Stimulated activated CD4-positive, alpha-beta T cell treated with anti-CD3 and anti-CD28 coated beads, Interleukin-12 subunit alpha, Interleukin-12 subunit beta, amount 100 ng/mL, for 4 hours (primary cell): ENCODE measurements at regions not wholly inside any gene's neighbourhood (a gene's known extent, or its start where the extent isn't known, plus 50 kb on each side); places are given as distances from the start of the nearest gene placed in this dataset.

ENCODE experiments used
- DNase-seq: peaks from one replicate; pipeline ENCODE4 v3.0.0-alpha.2; 2020

DNA sequence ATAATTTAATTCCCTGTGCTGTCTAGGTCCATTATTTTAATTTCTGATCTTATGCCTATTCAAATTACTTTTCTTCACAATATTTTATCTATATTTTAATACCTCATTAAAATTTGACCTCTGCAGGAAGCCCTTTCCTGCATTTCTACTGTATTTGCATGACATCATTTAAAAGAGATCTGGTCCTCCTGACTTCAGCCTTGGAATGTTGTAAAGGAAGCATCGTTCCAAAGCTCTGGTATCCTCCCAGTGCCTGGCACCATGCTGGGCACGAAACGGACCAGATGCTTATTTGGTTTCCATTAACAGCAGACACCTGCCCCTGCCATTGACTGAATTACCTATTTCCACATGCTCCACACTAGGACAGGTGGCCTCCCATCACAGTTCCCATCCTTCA is 247.5 kb downstream of the KLF6 start:
- DNase-seq, result no peak

DNA sequence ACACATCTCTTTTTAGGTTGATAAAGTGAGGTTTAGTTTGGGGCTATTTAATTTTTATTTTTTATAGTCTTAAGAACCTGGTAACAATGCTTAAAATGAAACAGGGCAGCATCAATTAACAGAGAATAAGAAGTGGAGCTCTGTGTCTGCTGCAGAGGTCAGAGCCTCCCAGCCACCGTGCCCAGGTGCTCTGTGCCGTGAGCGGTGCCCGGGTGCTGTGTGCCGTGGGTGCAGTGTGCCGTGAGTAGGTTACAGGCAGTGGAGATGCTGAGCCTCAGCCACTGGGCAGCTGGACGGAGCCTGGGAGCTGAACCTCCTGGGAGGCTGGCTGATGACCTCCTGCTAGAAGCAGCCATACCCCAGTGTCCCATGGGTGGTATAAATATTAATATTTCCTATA is 250.0 kb downstream of the KLF6 start:
- DNase-seq, result no peak

DNA sequence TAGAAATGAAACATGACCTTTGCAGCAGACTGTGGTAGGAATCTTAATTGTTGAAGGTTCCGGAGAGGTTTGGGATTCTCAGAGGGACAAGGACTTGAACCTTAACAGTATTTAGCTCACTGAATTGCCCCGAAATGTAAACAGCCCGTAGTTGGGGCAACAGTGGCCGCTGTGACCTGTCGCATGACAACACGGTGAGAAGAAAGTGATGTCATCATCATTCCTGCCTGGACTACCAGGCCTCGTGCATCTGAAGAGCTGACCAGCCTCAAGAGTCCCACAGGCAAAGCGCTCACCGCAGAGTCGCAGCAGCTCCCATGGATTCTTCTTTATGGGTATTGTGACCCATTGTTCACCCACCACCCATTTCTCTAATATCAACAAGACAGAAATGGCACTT is 250.6 kb downstream of the KLF6 start:
- DNase-seq, result no peak

DNA sequence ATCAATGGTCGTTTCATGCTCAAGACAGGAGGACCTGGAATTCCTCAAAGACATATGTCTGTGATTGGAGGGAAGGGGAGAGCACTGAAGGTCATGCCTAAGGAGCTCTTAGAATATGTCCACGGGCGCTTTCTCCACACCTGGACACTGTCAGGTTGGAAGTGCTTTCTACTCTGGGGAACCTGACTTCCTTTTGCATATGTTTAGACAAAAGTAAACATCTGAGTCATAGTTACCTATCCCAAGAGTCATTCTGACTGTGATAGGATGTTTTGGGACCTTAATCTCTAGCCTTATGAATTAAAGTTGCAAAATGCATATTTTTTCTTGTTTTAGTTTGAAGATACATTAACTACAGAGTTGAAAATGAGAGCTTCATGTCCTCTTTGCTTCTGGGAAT is 251.7 kb downstream of the KLF6 start:
- DNase-seq, result no peak

DNA sequence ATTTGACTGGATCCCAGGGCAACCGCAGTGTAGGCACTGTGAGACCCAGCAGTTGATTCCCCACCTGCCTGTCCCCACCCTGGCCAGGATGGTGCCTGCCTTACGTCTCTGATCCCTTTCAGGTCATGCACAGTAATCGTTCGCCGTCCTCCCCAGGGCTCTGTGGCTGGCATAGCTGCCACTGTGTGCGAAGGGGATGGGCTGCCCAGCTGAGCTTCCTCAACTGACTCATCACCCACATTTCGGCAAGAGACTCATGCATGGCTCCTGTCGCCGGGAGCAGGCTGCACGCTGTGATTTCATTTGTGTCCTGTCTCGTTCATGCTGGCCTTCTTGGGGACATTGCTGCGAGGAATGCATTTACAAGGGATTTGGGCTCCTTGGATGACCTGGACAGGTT is 252.4 kb downstream of the KLF6 start:
- no peak for DNase-seq

DNA sequence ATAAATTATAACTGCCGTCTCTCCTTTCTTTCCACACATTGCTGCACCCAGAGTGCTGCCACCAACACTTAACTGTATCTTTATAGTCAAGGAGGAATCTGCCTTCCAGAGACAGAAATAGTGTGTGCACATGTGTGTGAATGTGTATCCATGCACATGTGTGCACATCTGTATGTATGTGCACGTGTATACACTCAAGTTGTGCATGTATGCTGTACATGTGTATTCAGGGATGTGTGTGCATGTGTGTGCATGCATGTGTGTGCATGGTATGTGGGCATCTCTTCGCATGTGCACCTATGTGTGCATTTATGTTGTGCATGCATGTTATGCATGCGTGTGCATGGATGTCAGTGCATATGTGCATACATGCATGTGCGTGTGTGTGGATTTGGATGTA is 253.3 kb downstream of the KLF6 start:
- no peak for DNase-seq

DNA sequence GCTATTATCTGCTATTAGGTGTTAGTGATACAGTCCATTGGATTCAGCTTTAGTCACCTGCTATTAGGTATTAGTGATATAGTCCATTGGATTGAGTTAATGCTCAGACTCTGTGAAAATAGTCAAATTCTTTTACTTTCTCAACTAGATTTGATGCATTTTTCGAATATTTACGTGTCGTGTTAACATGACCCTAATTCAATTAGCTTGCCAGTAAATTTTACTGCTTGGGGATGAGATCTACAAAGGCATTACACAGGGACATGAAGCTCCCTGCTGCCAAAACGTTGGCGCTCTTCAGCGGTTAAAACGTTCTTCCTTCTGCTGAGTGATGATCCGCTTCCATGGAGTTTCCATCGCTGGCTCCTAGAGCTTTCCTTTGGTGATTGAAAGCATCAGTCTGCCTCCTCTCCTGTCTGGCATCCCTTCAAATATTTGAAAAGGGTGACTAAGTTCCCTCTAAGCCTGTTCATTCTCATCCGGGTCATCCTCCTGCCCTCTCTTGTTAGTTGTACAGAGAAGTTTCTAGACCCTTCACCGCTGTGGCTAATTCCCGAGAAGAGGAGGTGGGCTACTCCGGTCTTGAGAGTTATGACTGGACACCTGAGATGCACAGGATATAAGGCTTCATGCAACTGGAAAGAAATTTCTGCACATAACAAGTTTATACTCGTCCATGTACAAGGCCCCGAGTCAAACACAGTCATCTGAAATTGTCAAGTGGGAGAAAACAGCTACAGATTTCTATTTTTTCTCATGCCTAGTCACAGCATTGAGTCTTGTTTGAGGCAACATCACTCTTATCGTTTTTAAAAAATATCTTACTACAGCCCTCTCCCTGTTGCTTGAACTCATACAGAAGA is 254.0 kb downstream of the KLF6 start:
- DNase-seq, result no peak

DNA sequence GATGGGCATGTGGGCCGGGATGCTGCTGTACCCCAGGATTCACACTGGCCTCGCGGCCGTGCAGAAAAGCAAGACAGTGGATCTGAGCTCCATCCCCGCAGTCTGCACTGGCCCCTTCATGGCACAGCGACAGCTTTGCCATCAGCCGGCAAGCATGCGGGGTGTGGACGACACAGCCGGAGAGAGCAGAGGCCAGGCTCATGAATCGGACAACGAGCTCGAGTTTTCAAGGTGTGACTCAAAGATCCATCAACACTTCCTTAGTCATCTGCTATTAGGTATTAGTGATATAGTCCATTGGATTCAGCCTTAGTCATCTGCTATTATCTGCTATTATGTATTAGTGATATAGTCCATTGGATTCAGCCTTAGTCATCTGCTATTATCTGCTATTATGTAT is 254.7 kb downstream of the KLF6 start:
- DNase-seq, result no peak

DNA sequence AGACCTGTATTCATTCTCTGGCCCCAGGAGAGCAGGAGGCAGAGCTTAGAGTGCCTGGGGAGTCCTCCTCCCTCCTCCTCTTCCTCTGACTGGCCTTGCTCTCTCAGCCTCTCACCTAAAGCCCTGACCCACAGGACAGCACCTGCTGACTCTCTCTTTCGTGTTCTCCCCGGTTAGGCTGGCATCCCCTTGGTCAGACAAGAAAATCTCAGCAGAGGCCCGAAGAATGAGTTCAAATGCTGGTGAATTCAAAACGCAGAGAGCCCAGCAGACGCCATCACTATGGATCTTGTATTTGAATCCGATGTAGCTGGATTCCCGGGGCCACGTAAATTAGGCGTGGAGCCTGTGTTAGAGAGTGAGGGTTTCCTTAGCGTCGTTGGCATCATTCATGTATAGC is 255.3 kb downstream of the KLF6 start:
- no peak for DNase-seq

DNA sequence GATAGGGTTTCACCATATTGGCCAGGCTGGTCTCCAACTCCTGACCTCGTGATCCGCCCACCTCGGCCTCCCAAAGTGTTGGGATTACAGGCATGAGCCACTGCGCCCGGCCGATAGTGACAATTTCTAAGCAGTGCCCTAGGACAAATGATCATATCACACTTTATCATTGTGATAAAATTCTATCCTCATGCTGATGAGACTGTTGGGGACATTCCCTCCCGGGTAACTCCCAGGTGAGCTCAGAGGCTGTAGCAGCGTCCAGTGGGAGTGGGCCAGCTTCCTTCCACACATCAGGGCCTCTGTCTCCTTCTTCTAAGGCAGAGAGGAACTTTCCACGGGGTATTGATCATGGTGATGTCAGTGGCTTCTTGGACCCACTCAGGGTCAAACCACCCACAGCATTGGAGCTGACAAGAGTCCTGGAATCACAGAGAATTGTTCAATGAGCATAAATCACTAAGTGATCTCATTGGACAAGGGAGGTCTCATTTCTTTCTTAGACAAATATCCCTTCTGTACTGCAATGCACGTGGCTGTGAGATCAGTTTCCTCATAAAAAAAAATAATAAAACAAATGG is 256.1 kb downstream of the KLF6 start:
- DNase-seq, result no peak

DNA sequence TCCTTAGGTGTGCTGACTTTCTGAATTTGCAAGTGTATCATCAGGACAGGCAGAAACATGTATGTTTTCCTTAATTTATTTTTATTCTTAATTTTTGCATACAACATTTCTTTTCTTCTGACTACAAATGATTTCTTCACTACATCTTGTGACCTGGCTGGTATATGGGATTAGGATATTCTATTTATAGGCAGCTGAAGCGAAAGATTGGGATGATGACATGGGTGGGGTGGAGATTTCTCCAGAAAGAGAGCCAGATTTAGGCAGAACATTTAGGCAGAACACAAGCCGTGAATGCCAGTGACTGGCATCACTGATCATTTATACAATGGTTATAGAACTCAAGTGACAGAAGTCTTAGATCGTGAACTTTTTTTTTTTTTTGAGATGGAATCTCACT is 256.7 kb downstream of the KLF6 start:
- no peak for DNase-seq

DNA sequence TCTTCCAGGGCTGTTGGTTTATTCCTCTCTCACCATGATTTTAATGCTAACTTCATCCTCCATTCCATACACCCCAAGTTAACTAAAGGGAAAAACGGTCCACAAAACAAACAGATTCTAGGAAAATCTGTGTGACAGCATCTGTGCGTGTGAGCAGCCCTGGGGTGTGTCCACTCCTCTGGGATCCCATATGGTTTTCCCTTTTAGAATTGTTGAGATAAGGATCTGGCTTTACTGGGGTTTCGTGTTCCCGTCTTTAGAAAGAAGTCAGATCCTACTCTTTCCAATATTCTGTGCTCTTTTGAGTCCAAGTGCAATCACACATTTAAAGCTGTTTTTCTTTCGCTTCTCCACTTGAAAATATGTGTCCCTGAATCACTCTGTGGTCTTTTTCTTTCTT is 257.1 kb downstream of the KLF6 start:
- DNase-seq, result no peak

DNA sequence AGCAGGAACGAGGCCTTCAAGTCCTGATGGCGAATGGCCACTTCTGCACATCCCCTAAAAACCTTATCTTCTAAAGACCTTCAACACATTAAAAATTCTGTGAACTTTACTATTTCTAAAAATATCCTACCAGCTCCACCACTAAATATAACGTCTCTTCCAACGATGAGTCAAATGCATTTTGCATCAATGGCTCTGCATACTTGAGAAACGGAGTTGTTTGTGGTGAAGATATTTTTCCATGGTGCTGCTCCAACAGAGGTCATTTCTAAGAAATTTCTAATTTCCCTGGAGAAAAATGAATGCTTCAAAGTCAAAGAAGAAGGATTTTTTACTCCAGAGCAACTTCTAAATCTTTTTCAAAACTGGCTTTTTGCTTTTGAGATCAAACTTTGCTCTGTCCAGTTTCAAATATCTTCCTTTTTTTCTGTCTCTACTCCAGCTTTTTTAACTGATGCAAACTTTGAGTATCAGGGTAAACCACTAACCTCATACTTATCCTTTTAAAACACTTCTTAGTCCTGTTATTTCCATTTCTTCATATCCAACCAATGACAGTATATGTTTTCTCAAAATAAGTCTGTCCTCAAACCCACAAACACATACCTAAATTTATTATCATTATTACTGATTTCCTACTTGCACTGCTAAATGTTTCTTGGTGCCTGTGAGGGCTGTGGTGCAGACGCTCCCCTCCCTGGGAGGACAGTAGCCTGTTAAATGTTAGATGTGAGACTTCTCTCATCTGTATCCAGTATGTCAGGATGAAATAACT is 258.1 kb downstream of the KLF6 start:
- DNase-seq, result no peak

DNA sequence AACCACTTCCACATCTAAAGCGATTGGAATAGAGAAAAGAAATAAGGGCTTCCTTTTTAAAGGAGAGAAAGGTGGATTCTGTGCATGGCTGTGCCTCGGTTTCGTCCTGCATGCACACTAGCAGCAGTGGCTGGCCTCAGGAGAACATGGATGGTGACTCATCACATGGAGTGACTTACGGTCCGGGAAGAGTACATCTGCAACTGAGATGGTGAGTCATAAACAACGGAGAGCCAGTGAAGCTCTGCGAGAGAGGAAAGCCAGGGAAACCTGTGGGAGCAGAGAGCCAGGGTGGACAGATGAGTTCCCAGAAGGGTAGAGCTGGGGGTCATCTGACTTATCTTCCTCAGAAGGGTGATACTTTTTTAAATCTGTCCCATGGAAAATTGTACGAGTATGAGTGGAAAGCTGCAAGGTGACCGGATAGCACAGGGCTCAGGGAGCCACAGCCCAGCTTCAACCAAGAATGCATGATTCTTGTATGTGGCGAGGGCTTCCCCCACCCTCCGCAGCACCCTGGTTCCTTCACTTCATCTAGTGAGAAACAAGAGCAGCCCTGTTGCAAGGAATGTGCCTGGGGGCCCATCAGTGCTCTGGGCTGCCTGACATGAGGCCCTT is 259.1 kb downstream of the KLF6 start:
- no peak for DNase-seq

DNA sequence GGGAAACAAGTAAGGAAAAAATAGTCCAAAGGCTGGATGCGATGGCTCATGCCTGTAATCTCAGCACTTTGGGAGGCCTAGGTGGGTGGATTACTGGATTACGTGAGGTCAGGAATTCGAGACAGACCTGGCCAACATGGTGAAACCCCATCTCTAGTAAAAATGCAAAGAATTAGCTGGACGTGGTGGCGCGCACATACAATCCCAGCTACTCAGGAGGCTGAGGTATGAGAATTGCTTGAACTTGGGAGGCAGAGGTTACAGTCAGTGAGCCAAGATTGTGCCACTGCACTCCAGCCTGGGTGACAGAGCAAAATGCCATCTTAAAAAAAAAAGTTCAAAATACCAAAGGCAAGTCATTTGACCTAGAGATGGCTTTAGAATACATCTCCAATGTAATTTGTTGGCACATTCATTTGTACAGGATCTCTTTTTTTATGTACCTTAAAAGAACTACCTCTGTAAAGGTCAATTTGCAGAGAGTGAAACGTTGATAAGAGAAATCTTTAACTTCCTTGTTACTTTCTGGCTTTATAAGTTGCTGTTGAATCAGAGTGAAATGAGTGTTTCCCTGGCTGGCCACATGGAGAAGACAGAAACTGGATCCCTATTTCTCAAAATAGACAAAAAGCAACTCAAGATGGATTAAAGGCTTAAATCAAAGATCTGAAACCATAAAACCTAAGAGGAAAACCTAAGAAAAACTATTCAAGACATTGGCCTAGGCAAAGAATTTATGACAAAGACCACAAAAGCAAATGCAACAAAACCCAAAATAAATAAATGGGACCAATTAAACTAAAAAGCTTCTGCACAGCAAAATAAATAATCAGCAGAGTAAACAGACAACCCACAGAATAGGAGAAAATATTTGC is 260.7 kb downstream of the KLF6 start:
- no peak for DNase-seq

DNA sequence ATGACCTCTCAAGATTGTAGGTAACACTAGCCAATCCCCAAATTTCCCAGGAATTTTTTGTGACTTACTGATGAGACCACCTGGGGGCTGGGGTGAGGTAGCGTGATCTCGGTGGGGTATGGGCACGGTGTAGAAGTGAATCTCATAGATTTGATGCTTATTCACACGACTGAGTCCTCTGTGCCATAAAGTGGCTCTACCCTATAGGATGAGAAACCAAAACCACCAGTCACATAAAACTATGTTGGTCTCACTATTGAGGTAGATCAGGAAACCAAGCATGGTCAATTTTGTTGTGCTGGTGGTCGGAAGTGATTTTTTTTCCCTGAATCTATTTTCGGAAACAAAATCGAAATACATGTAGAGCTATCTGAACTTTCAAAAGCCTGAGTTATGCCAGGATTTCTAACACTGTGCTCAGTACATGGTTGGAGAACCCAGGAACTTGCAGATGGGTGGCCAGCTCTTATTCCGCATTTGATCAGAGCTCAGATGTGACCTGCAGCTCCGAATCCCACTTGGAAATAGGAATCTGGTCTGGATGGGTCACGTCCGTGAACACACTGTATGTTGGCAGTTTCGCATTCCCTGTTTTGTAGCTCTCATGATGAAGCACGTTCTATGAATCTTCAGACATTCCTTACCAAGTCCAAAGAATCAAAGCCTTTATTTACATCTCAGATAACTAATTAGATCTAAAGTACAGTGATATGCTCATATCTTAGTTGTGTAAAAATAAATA is 261.5 kb downstream of the KLF6 start:
- no peak for DNase-seq

DNA sequence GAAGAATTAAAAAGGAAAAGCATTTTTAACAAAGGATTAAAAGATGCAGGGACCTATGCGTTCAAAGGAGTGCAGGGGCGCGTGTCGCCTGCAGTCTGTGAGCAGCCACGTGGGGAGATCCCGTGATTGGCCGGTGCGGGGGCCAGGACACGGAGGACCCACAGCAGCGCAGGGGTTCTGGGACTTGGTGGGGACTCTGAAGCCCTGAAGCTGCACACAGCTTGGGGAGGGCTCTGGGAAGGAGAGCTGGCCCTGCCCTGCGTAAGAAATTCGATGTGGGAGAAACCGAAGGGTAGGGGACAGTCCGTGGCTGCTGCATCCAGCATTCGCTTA is 268.1 kb downstream of the KLF6 start:
- no peak for DNase-seq

DNA sequence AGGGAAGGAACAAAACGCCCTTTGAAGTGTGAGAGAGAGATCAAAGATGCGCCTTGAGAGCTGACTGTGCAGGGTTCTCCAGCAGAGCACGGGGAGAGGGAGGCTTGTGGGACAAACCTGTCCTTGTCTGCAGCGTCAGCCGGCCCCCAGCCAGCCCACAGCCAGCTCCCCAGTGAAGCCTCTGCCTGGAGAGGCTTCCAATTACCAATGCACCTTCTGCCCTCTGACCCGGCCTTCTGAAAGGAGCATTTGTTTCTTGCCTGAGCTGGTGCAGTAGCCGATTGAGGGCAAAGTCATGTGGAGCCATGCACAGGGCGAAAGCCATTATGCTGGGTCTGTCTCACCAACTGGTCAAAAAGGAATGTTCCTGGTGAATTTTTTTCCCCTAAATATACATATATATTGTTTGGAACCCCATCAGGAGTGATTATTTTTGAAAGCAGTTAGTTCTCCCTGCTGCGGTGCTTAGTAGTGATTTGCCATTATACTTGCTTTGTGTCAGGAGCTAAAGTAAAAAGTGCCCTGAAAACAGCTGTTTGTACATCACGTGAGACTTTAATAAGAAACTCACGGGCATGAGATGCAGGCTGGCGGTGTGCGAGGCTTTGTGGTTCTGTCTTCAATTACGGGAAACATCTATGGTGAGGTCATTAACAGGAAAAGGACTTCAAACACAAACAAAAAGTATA is 268.6 kb downstream of the KLF6 start:
- no peak for DNase-seq

DNA sequence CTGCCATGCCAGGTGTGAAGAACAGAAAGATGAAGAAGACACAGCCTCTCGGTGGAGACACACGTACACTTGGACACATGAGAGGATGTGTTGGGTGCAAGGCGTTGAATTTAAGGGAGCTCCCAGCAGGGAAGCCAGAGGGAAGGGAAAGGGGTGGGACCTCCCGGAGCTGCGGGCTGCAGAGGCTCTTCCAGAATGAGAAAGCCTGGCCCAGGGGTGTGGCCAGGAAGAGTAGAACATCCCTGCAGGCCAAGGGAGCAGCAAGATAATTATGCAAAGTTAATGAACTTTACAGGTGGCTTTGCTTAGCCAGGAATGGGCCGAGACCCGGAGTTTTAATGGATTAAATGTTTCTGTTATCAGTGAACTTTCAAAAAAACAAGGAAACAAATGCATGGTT is 270.3 kb downstream of the KLF6 start:
- no peak for DNase-seq

DNA sequence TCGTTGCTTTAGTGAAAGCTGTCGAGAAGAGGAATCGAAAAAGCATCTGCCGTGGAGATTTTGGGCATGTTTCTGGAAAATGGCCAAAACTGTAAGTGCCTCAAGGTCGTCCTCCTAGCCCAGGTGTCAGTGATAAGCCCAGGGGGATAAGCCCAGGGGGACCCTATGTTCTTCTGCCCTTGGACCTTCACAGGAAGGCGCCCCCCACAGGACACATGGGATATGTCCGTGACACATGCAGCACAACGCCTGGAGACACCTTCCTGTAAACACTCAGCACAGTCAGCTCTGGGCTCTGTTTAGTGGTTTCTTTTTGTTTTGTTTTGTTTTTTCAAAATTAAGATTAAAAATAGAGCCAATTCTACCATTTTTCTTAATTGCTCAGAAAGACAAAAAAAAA is 272.7 kb downstream of the KLF6 start:
- no peak for DNase-seq

DNA sequence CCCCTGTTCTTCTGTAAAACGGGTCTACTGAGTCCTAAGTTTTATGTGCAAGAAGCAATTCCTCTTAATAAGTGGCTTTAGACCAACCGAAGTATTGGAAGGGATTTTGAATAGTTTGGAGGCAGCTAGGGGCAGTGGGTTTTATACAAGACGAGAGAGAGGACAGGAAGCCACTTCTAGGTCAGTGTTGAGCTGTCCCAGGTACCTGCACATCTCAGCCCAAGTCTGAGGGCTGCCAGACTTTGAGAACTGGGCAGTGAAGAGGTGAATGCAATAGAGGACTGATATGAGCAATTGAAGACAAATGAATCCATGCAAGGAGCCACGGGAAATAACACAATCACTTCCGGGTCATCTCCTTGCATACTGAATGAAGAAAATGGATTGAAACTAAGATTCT is 273.5 kb downstream of the KLF6 start:
- DNase-seq, result no peak
